ENCODE measurements at regions not wholly inside any gene's neighbourhood (a gene's known extent, or its start where the extent isn't known, plus 50 kb on each side); places are given as distances from the start of the nearest gene placed in this dataset.

DNA sequence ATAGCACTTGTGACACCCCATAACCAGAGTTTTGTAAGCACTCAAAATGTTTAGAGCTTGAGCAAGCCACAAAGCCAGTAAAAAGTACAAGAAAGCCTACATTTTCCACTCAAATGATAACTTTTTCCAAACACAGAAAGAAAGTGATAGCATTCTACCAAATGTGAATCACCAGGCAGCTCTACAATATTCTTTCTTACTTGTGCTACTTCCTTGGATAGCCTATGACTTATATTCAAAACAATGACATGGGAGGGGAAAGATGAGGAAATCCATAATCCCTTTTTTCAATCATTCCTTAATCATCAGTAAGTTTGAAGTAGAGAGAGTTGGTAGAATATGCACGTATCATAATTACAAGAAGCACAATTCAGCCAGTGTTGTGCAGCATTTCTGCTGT is 650.8 kb upstream of the PCDH9 start:
- Histone ChIP-seq H3K9me3 (ENCODE audit: control insufficient read depth, insufficient read depth, low read length) (peaks cover 16% of the 10 kb centered on the region), H3K4me1 (ENCODE audit: control insufficient read depth, insufficient read depth, low read length) (no peaks in the 10 kb centered on the region), H3K36me3 (ENCODE audit: control insufficient read depth, insufficient read depth, low read length) (no peaks in the 10 kb centered on the region), H3K27me3 (ENCODE audit: control insufficient read depth, insufficient read depth, low read length) (no peaks in the 10 kb centered on the region), H3K4me3 (ENCODE audit: low read length) (no peak overlapping the region), H3K27ac (ENCODE audit: low read length) (no peak overlapping the region)
- no peak for TF ChIP-seq CTCF (IDR thresholded peaks at IDR 0.05)
- Mint-ChIP-seq H3K27ac (no peak overlapping the region), H3K36me3 (no peaks in the 10 kb centered on the region), H3K4me3 (no peak overlapping the region), H3K9me3 (peaks cover 7 to 26% of the 10 kb centered on the region in 2 donors), H3K27me3 (ENCODE audit: low read depth in 2 of 2) (no peaks in the 10 kb centered on the region), H3K4me1 (no peaks in the 10 kb centered on the region)
- intact Hi-C loops (cut with micrococcal nuclease): no loop called here
- WGBS (ENCODE audit: insufficient coverage): 89% methylated on average over 1 of the region's 1 CpG
- DNase-seq (no peak), ATAC-seq (no peak)

DNA sequence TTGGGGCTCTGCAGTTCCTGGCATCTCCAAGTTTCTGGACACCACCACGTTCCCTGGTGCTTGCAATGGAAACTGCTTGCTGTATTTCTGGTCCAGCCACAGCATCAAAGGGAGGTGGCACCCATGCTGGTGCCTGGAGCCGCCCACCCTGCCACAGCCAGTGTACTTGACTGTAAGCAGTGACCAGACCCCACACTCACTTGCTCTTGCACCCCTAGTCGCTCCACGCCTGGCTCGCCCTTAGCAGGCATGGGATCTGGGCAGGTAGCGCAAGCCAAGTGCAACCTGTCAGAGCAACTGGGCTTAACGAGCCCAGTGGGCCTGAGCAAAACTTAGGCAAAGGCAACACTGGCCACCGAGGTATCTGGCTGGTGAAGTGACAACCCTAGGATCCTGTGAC is 648.2 kb upstream of the PCDH9 start:
- H3K4me3 Mint-ChIP-seq: no peak overlapping the region
- Histone ChIP-seq H3K27me3 (ENCODE audit: control insufficient read depth, insufficient read depth, low read length) (no peaks in the 10 kb centered on the region), H3K4me3 (ENCODE audit: low read length) (no peak overlapping the region), H3K36me3 (ENCODE audit: control insufficient read depth, insufficient read depth, low read length) (no peaks in the 10 kb centered on the region), H3K4me1 (ENCODE audit: control insufficient read depth, insufficient read depth, low read length) (no peaks in the 10 kb centered on the region), H3K27ac (ENCODE audit: low read length) (no peak overlapping the region), H3K9me3 (ENCODE audit: control insufficient read depth, insufficient read depth, low read length) (peaks cover 16% of the 10 kb centered on the region)
- H3K9me3 Mint-ChIP-seq: peaks cover 6 to 19% of the 10 kb centered on the region in 2 donors
- peaks cover 2% of the 10 kb centered on the region for H3K36me3 Mint-ChIP-seq
- TF ChIP-seq CTCF (IDR thresholded peaks at IDR 0.05): no peak
- DNase-seq (no peak), ATAC-seq (no peak)
- 84% methylated on average over 8 of the region's 8 CpGs for WGBS (ENCODE audit: insufficient coverage)
- no peaks in the 10 kb centered on the region for H3K4me1 Mint-ChIP-seq
- H3K27ac Mint-ChIP-seq: no peak overlapping the region
- H3K27me3 Mint-ChIP-seq (ENCODE audit: low read depth in 2 of 2): no peaks in the 10 kb centered on the region
- intact Hi-C loops (cut with micrococcal nuclease): no loop called here

- Histone ChIP-seq H3K4me1 (ENCODE audit: control insufficient read depth, insufficient read depth, low read length) (no peaks in the 10 kb centered on the region), H3K4me3 (ENCODE audit: low read length) (no peak overlapping the region)
- ATAC-seq: no peak
Observed at GRCh38 chr13:67877031-67877430, 646.9 kb upstream of the PCDH9 start.

More at GRCh38 chr13:67877031-67877430, 646.9 kb upstream of the PCDH9 start:
- H3K27me3 Mint-ChIP-seq (ENCODE audit: low read depth in 2 of 2): no peaks in the 10 kb centered on the region
- WGBS (ENCODE audit: insufficient coverage): 90% methylated on average over 5 of the region's 5 CpGs
- no peak for DNase-seq
- peaks cover 16% of the 10 kb centered on the region for H3K9me3 ChIP-seq (ENCODE audit: control insufficient read depth, insufficient read depth, low read length)
- H3K36me3 Mint-ChIP-seq: peaks cover 8% of the 10 kb centered on the region
- no peaks in the 10 kb centered on the region for H3K4me1 Mint-ChIP-seq
- intact Hi-C loops (cut with micrococcal nuclease): no loop called here
- no peak for TF ChIP-seq CTCF (IDR thresholded peaks at IDR 0.05)
- no peak overlapping the region for H3K27ac Mint-ChIP-seq
- H3K4me3 Mint-ChIP-seq: no peak overlapping the region
- H3K27ac ChIP-seq (ENCODE audit: low read length): no peak overlapping the region
- H3K27me3 ChIP-seq (ENCODE audit: control insufficient read depth, insufficient read depth, low read length): no peaks in the 10 kb centered on the region
- H3K36me3 ChIP-seq (ENCODE audit: control insufficient read depth, insufficient read depth, low read length): no peaks in the 10 kb centered on the region
- H3K9me3 Mint-ChIP-seq: peaks cover 8 to 21% of the 10 kb centered on the region in 2 donors

Measured in natural killer cell (primary cell).